ENCODE measurements at regions not wholly inside any gene's neighbourhood (a gene's known extent, or its start where the extent isn't known, plus 50 kb on each side); places are given as distances from the start of the nearest gene placed in this dataset.

DNA sequence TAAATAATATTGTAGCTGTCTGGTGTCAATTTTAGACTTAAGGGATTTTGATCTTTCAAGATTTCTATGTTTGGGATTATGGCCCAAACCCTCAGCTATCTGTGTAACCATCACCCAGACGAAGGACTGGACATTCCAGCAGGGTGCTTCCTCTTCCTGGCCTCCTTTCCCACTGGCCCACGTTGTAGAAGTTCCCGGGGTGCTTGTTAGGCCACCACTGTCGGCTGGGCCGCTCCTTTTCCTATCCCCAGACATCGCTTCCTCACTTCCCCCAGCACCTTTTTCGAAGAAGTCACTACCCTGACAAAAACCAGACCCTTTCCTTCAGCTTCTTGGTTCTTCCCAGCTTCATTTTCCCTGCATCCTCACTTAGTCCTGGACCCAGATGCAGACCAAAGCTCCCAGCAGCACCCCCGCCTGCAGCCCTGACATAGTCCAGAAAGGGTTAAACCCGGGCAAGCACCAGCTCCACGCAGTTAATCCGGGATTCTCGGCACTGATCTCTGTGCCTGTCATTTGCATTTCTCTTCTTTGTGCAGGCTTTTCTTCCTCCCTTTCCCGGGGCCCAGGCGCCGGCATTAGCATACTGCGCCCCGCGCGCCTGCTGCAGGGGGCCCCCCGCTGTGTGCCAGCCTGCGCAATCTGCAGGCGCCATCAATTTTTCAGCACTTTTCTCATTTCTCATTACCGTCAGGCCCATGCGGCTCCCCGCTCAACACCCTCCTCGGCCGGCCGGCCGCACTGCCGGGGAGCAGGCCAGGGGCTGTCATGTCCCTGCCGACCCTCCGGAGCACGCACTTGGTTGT lies 90.6 kb downstream of the ZNF621 start:
- TF ChIP-seq CTCF (IDR thresholded peaks at IDR 0.05) (no peak), POLR2A (IDR thresholded peaks at IDR 0.05) (no peak)

Data from thyroid gland (tissue), 4 donors.